NCI-H2196 treated with DMSO at 0.1 percent for 48 hours (cell line): ENCODE measurements at regions not wholly inside any gene's neighbourhood (a gene's known extent, or its start where the extent isn't known, plus 50 kb on each side); places are given as distances from the start of the nearest gene placed in this dataset.
"Not testable (repeated sequence)": the region's sequence is repeated elsewhere in the genome, so short reads cannot be mapped to it uniquely, and the experiment has no call there.

ENCODE experiments used
- DNase-seq: peaks from one replicate; lab custom pipeline; 2025; ENCODE audit not compliant: unreplicated experiment; lab: John Stamatoyannopoulos, UW

GRCh38 chr1:83163879-83164475 is 835.0 kb downstream of the TTLL7 start:
- not testable (repeated sequence) for DNase-seq

DNA sequence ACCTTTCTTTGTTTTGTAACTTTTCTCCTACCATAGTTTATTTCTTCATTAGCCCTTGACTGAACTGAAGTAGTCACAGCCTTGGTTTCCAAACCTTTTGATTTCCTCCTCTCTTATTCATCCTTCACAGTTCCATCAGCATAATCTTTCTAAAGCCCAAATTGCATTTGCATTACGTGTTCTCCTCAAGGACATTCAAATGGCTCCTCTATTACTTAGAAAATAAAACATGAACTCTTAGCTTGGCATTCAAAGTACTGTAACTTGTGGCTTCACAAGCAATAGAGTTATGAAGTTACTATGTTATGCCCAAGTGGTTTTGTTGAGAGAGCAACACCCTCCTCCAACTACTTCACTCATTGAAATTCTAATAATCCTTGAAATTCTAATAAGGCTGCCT is 840.0 kb downstream of the TTLL7 start:
- DNase-seq = not testable (repeated sequence)

DNA sequence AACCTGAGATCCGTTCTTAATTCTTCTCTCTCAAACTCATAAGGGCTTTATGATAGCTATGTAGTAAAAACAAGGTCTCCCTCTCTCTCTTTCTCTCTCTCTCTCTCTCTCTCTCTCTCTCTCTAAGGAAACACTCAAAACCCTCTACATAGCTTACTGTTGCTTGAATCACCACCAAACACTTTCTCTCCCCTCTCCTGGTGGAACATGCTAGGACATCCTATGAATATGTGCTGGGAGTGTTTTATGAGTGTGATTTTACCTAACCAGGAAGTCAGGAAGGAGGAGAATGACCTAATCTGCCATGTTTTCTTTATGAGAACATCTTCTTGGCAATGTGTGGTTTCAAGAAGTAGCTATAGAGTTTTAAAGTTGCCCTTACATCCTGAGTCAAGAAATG is 844.6 kb downstream of the TTLL7 start:
- not testable (repeated sequence) for DNase-seq

DNA sequence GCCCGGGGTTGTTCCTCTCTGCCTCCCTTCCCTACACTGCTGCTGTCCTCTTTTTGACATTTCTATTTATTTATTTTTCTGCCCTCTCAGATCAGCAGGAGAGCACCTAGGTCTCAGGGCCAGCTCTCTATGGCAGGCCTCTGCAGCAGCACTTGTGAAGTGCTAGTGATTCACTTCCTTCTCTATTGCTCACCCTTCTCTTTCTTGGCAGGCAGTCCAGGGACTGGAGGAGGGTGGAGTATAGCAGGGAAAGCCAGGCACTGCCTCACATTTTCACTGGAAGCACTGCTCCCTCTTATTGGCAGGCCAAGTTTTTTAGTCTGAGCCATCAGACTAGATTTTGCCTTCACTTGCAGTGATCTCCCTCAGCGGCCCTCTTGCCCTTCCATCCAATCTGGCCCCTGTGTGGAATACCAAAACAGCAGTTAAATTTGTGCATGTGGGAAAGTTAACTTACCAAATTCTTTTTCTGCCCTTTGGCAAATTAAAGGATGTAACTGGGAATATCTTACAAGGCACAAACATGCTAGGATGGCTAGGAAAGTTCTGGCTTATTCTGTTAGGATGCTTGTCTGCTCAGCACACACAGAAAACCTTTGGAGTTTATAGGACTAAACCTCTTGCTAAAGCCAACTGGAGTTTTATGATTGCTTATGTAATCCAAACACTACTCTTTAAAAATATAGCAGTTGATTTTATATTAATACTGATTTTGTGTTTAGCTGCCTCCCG is 847.6 kb downstream of the TTLL7 start:
- DNase-seq = not testable (repeated sequence)

DNA sequence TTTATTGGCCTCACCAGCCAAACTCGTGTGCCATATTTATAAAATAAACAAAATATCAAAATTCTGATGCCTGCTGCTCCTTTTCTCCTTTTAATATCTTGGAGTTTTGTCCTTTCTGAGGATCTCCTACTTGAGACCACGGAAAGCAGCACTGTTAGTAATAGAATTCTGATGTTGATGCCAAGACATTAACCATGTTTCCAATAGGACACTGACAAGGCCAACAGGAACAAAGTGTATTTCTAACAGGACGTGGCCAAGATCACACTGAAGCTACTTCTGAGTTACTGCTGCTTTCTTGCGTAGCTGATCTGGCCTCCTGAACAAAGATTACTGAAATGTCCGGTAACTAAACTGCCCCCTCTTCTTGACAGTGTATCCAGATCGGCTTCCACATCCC is 848.5 kb downstream of the TTLL7 start:
- DNase-seq = not testable (repeated sequence)

- not testable (repeated sequence) for DNase-seq
These were observed 853.1 kb downstream of the TTLL7 start for GRCh38 chr1:83145820-83146219.

DNA sequence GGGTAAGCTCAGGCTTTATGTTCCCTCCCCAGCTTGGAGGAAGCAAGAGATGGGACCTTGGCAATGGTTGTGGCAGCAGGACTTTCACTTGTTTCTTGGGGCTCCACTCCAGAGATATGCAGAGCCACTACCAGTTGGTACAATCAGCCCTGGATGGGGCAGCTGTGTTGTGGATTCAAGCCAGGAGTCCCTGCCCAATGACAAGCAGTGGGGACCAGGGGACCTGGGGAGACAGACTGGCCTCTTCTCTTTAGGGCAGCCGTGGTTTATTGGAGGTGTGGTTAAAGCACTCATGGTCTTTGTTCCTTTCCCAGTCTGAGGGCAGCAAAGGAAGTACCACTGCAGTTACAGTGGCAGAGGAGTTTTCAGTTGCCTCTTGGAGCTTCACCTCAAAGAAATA is 856.1 kb downstream of the TTLL7 start:
- not testable (repeated sequence) for DNase-seq

- not testable (repeated sequence) for DNase-seq
These were observed 863.3 kb downstream of the TTLL7 start for GRCh38 chr1:83135524-83136157.

DNA sequence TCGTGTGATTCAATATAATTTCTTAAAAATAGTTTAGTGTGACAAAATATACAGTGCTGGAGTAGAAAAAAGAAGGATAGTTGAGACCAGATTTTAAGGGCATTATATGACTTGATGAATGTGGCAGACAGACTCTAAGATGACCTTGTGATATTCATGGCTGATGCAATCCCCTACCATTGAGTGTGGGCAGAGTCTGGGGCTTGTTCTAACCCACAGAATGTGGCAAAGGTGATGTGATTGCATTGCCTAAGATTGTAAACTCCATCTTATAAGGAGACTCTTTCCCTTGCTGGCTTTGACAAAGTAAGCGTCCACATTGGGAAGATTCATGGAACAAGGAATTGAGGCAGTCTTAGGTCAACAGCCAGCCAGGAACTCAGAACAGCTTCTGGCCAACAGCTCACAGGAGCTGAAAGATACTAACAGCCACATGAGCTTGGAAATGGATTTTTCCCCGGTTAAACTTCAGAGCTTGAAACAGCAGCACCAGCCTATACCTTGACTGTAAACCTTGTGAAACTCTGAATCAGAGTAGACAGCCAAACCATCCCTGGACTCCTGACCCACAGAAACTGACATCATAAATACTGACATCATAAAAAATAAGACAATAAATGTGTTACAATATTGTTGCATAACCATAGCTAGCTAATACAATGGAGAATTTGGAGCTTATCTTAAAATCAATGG is 864.5 kb downstream of the TTLL7 start:
- DNase-seq = not testable (repeated sequence)

GRCh38 chr1:83131692-83131955 is 867.3 kb downstream of the TTLL7 start:
- DNase-seq = no peak

DNA sequence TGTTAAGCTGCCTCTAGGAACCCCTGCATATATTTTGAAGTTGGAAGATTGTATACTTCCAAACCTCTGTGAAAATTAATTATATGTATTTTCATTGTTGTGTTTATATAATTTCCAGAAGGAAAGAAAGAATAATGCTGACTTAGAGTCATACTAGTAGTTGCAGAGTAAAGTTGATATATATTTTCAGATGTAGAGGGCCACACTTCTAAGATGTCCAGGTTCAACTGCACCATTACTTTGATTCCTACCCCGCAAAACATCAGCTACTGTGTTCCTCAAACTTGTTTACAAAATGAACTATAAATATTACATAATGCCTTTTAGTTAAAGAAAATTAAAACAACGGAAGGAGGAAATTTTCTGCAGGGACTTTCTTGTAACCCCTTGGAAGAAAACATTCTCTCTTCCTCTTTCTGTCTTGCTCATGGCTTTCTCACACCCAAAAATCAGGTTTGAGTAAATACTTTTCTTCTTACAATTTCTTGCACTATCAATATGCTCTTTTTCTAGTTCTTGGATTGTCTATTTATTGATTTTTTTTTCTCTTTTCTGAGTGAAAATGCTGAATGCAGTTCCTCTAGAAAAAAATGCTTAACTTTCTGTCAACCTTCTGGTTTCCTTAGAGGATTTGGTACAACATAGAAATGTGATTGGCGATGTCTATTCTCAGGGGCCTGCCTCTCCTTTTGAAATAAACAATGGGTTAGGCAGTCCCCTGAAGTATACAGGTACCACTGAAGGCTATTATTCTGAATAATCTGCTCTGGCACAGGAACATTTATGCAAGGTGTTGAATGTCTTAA is 867.8 kb downstream of the TTLL7 start:
- DNase-seq = no peak

DNA sequence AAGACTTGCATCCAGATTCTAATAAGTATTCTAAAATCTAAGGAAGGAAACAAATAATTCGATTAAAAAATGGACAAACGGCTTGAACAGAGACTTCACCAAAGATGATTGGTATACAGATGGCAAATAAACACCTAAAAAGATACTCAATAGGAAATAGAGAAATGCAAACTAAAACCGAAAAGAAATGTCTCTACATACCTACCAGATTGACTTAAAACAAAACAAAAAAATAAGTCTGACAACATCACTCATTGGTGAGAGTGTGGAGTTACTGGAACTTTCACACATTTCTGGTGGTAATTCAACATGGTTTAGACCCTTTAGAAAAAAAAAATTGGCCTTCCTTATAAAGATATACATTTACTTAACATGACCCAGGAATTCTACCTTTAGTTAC is 869.8 kb downstream of the TTLL7 start:
- no peak for DNase-seq

DNA sequence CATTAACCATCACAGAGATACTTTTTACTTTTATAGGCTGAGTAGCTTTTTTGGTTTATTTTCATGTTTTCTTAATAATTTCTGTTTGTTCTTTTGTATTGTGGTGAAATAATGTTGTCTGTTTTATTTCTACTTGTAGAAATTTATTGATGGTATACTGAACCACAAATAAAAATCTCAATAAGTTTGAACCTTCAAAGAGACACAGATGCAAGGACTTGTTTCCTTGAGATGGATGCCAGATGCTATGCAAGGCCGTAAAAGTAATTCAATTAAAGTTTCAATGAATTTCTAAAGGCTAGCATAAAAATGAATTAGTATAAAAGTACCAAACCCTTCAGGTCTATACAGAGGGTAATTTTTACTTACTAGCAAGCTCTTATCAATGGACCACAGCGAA is 873.5 kb downstream of the TTLL7 start:
- no peak for DNase-seq

GRCh38 chr1:83123019-83123418 is 875.9 kb downstream of the TTLL7 start:
- no peak for DNase-seq

DNA sequence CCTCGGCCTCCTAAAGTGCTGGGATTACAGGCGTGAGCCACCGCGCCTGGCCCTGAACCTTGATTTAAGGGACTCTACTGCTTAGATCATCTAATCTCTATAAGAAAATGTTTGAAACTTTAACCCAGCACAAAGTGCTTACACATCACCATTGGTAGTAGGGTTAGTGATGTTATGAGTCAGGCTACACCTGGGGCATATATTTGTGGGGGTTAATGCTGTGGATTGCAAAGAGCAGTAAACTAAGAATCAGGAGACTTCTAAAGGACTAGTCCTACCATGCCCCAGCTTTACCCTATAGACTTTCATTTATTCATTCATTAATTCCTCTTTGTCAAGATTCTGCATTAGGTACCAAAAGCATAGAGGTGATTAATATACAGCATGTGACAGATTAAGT is 880.5 kb downstream of the TTLL7 start:
- no peak for DNase-seq

DNA sequence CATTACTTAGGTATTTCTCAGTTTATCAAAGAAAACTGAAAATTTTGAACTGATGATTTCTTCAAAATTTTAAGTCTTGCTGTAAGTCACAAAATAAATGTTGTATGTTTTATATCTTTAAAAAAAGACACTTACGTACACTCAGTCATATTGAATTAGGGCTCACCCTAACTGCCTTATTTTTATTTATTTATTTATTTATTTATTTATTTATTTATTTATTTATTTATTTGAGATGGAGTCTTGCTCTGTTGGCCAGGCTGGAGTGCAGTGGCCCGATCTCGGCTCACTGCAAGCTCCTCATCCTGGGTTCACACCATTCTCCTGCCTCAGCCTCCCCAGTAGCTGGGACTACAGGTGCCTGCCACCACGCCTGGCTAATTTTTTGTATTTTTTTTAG is 881.9 kb downstream of the TTLL7 start:
- not testable (repeated sequence) for DNase-seq

DNA sequence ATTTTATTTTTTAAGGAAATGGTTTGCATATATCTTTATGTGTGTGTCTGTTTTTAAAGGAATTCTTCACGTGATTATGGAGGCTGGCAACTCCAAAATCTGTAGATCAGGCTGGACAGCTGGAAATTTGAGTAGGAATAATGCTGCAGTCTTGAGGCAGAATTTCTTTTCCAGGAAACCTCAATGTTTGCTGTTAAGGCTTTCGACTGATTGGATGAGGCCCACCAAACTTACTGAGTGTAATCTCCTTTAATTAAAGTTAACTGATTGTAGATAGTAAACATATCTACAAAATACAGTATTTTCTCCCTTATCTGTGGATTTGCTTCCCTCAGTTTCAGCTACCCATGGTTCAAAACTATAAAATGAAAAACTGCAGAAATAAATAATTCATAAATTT is 883.1 kb downstream of the TTLL7 start:
- no peak for DNase-seq

DNA sequence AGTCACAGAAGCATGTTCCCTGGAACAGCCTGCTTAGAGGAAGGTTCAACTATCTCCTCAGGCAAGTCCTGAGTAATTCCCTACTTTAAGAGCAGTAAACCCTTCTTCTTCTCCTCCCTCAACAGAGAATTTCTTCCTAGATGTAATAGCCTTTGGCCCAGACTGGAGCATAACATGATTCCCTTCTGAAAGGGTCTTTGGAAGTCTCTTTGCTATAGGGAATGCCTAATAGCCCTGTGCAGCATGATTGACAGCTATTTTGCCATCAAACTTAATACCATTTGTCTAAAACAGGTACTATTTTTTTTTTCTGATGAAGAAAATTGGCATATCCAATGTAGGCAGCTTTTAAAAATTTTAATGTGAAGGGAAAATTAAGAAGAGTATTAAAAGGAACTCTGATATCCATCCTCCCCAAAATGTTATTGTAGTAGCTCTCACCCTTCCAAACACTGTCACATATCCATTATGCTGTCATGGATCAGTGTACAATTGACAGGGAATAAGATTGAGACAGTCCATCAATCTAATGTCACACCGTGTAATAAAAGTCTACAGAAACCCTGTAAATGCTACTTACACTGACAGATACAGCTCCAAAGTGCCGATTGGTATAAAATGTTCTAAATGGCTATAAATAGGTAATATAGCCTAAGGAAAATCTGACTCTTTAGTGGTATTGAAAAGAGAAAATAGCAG is 884.6 kb downstream of the TTLL7 start:
- DNase-seq = no peak

- DNase-seq = no peak
These were observed 885.3 kb downstream of the TTLL7 start for GRCh38 chr1:83113652-83114051.

DNA sequence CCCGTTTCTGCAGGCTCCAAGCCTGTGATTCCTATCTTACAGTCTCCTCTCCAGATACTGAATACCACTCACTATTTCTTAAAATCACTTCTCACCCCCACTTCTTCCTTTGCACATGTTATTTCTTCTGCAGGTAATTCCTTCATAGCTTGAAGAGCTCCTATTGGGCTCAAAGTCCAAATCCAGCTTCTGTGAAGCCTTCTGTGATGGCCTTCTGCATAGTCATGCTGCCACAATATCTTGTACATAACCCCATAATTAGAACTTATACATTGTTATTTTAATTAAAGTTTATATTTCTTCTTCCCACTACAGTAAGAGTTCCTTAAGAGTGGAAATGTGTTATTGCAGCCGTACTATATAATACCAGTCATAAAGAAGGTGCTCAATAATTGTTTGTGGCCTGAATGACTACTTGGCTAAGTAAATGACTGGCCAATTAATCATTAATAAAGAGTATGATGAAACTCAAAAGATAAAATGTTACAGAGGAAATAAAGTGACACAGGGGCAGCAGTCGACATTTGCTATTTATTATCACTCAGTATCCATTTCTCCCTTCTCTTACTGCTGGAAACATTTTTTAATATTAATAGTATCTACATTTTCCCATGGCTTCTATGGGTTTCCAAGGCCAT is 886.6 kb downstream of the TTLL7 start:
- no peak for DNase-seq
